Ovary (tissue), 7 donors: ENCODE measurements at regions not wholly inside any gene's neighbourhood (a gene's known extent, or its start where the extent isn't known, plus 50 kb on each side); places are given as distances from the start of the nearest gene placed in this dataset.

Experiments
- DNase-seq, 5 donors: peaks; one replicate each; pipeline ENCODE4 v3.0.0-alpha.2; 2019 to 2020
- H3K27ac ChIP-seq, 2 donors: fragments of 200-600 bp; one replicate each; pipeline versions ENCODE4 v1.5.1 to v1.8.0; 2019 to 2022
- H3K27me3 ChIP-seq: fragments of 200-600 bp; one replicate; pipeline ENCODE4 v1.8.0; 2022
- H3K36me3 ChIP-seq: fragments of 200-600 bp; sonication (generic); one replicate; pipeline ENCODE4 v1.5.1; 2019
- H3K4me1 ChIP-seq: one replicate; pipeline ENCODE4 v1.8.1; 2013; ENCODE audit warnings: mild to moderate bottlenecking, moderate library complexity; ENCODE audit not compliant: insufficient read depth
- H3K4me3 ChIP-seq: fragments of 200-600 bp; sonication (generic); one replicate; pipeline ENCODE4 v1.5.1; 2017
- H3K9me3 ChIP-seq, 2 donors: fragments of 200-600 bp in 1 of 2; sonication (generic) in 1 of 2; one replicate each; pipeline versions ENCODE4 v1.5.1 to v1.8.1; 2013 to 2019; ENCODE audit warnings: mild to moderate bottlenecking in 1 of 2, moderate library complexity in 1 of 2
- CTCF ChIP-seq, 3 donors: fragments of 450-650 bp in 2 of 3; fragments of 200-600 bp in 1 of 3; IDR thresholded peaks; one replicate each; pipeline versions ENCODE4 v1.5.1 to v1.8.0; 2016 to 2022; ENCODE audit warnings: antibody characterized with exemption in 3 of 3, mild to moderate bottlenecking in 1 of 3
- EP300 ChIP-seq: sonication (generic); formaldehyde crosslinking; IDR thresholded peaks from one replicate; pipeline ENCODE4 v1.6.1; 2017; ENCODE audit warnings: antibody characterized with exemption
- POLR2A ChIP-seq: fragments of 450-650 bp; IDR thresholded peaks from one replicate; pipeline ENCODE4 v1.6.1; 2017; ENCODE audit warnings: antibody characterized with exemption, mild to moderate bottlenecking, moderate library complexity
- WGBS, 3 donors: extraction: QIAGEN DNeasy Blood & Tissue Kit in 1 of 3; methylation state at CpG; one replicate each; pipeline versions ENCODE4 v1.1.5 to v1.1.7; 2013 to 2017; 5-methylcytosine and 5-hydroxymethylcytosine counted together
- intact Hi-C, 4 donors: fragments of 100-400 bp; cut with DNase I; formaldehyde crosslinking; loops; one replicate each; pipeline versions ENCODE4 v1.11.0 to v1.15.1; 2022 to 2023
- donor health status: DM: no; HTN: no; CAD: no; lungs with moderate emphysema.
- donor health status: DM: no; HTN: no; CAD: no.
- donor health status: Bipolar disorder and iron deficiency.
- donor health status: DM: no; HTN: no; CAD: no.
- donor health status: DM: yes; HTN: yes; CAD: no.

GRCh38 chr21:20603236-20603635 lies 395.0 kb upstream of the NCAM2 start:
- H3K27me3 ChIP-seq = no peaks in the 10 kb centered on the region
- H3K4me1 ChIP-seq = no peaks in the 10 kb centered on the region
- H3K36me3 ChIP-seq = no peaks in the 10 kb centered on the region
- 89 to 94% (median 93%) methylated on average over 3 of the region's 3 CpGs for WGBS, 3 donors
- no peaks in the 10 kb centered on the region for H3K9me3 ChIP-seq
- intact Hi-C loops = no loop called here
- H3K27ac ChIP-seq = no peak overlapping the region
- no peak for DNase-seq
- no peak overlapping the region for H3K4me3 ChIP-seq
- no peak for TF ChIP-seq EP300
- no peak for TF ChIP-seq CTCF (IDR thresholded peaks at IDR 0.05)
- TF ChIP-seq POLR2A = no peak

DNA sequence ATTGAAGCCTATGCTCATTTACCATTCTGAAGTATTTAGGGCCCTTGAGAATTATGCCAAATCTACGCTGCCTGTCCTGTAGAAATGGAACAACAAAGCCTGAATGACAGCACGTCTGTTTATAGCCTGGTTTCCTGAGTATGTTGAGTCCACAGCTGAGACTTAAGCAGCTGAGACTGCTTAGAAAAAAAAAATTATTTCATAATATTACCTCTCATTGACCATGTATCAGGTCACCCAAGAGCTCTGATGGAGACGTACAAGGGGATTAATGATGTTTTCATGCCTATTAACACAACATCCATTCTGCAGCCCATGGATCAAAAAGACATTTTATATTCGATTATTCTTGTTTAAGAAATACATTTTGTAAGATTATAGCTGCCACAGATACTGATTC lies 387.2 kb upstream of the NCAM2 start:
- no peaks in the 10 kb centered on the region for H3K36me3 ChIP-seq
- no peak for DNase-seq
- H3K4me1 ChIP-seq = no peaks in the 10 kb centered on the region
- H3K9me3 ChIP-seq = no peaks in the 10 kb centered on the region
- H3K27ac ChIP-seq = no peak overlapping the region
- no peaks in the 10 kb centered on the region for H3K27me3 ChIP-seq
- no peak for TF ChIP-seq POLR2A
- TF ChIP-seq EP300 = no peak
- no peak for TF ChIP-seq CTCF (IDR thresholded peaks at IDR 0.05)
- WGBS, 3 donors = 82 to 87% (median 82%) methylated on average over 4 of the region's 4 CpGs
- intact Hi-C loops = no loop called here
- no peak overlapping the region for H3K4me3 ChIP-seq

GRCh38 chr21:20613654-20614053 lies 384.6 kb upstream of the NCAM2 start:
- TF ChIP-seq EP300 (no peak), CTCF (IDR thresholded peaks at IDR 0.05) (no peak), POLR2A (no peak)
- no peaks in the 10 kb centered on the region for H3K27me3 ChIP-seq
- DNase-seq = no peak
- no peak overlapping the region for H3K27ac ChIP-seq
- intact Hi-C loops = no loop called here
- no peaks in the 10 kb centered on the region for H3K9me3 ChIP-seq
- WGBS, 3 donors = 42 to 63% (median 63%) methylated on average over 2 of the region's 2 CpGs
- H3K36me3 ChIP-seq = no peaks in the 10 kb centered on the region
- H3K4me3 ChIP-seq = no peak overlapping the region
- H3K4me1 ChIP-seq = no peaks in the 10 kb centered on the region

DNA sequence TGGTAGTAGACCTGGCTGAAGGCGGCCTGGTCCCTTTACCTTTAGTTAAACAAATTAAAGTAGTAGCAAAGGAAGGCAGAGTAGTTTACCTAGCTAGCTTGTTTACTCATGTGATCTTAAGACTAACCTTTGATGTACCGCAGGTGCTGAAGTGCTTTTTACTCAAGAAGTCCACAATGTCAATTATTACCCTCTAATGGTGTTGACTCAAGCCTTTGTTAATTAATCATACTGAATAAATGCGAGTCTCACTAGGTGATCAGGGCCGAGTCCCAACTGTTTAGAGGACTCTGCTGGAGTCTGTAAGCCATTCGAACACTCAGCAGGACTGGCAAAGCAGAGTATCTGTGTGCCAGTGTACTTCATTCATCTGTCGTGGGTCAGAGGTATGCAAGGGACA lies 381.1 kb upstream of the NCAM2 start:
- intact Hi-C loops = no loop called here

More for the DNA sequence above, 381.1 kb upstream of the NCAM2 start:
- no peak overlapping the region for H3K27ac ChIP-seq
- no peak overlapping the region for H3K4me3 ChIP-seq
- TF ChIP-seq EP300 = no peak
- no peak for TF ChIP-seq POLR2A
- TF ChIP-seq CTCF (IDR thresholded peaks at IDR 0.05) = no peak
- WGBS, 3 donors = 40 to 57% (median 56%) methylated on average over 6 of the region's 6 CpGs
- no peaks in the 10 kb centered on the region for H3K9me3 ChIP-seq
- H3K27me3 ChIP-seq = no peaks in the 10 kb centered on the region
- no peak for DNase-seq
- H3K4me1 ChIP-seq = no peaks in the 10 kb centered on the region
- no peaks in the 10 kb centered on the region for H3K36me3 ChIP-seq
